ENCODE measurements at regions not wholly inside any gene's neighbourhood (a gene's known extent, or its start where the extent isn't known, plus 50 kb on each side); places are given as distances from the start of the nearest gene placed in this dataset.
"Not testable (repeated sequence)": the region's sequence is repeated elsewhere in the genome, so short reads cannot be mapped to it uniquely, and the experiment has no call there.

- H2BK20ac ChIP-seq (ENCODE audit: low read length); H4K5ac ChIP-seq (ENCODE audit: insufficient read length, low read depth, low read length); H2BK15ac ChIP-seq (ENCODE audit: low read length); FAIRE-seq; H2BK5ac ChIP-seq (ENCODE audit: low read depth, low read length); H3K4ac ChIP-seq (replicated peaks; ENCODE audit: insufficient read length, low read depth, low read length); H3K79me2 ChIP-seq (ENCODE audit: control insufficient read depth in 1 of 2, insufficient read depth in 2 of 2, low read length in 2 of 2); H3K27ac ChIP-seq (ENCODE audit: low read depth, low read length); H4K91ac ChIP-seq (replicated peaks; ENCODE audit: insufficient read length, low read length); H2BK12ac ChIP-seq (ENCODE audit: low read depth, low read length); H3K36me3 ChIP-seq (ENCODE audit: control insufficient read depth in 2 of 4, insufficient read depth in 4 of 4, low read length in 3 of 4); H3K9me3 ChIP-seq (ENCODE audit: insufficient read depth in 2 of 2, low read depth in 1 of 2, low read length in 1 of 2); H2BK120ac ChIP-seq (replicated peaks; ENCODE audit: low read depth, low read length); H3K4me1 ChIP-seq (replicated peaks in 1 of 4; ENCODE audit: control insufficient read depth in 3 of 4, insufficient read depth in 4 of 4, low read length in 3 of 4); H3K23me2 ChIP-seq (ENCODE audit: low read depth, low read length); H3K4me2 ChIP-seq (ENCODE audit: insufficient read depth in 1 of 2, low read depth in 2 of 2, low read length in 2 of 2); CTCF ChIA-PET (ENCODE audit: partially characterized antibody); H3K79me1 ChIP-seq (ENCODE audit: low read depth, low read length); H3K27me3 ChIP-seq (replicated peaks in 1 of 4; ENCODE audit: control insufficient read depth in 3 of 4, extremely low read depth in 1 of 4, insufficient read depth in 3 of 4, low read length in 3 of 4); H3K9ac ChIP-seq (replicated peaks in 1 of 4; ENCODE audit: extremely low read depth in 1 of 4, low read depth in 3 of 4, low read length in 3 of 4); H4K8ac ChIP-seq (ENCODE audit: extremely low read depth, insufficient read depth, low read length); POLR2A ChIA-PET (ENCODE audit: partially characterized antibody); H3K56ac ChIP-seq (replicated peaks; ENCODE audit: insufficient read length, low read depth, low read length); DNase-seq (ENCODE audit: low read depth in 1 of 2, low spot score in 2 of 2); H3K4me3 ChIP-seq (ENCODE audit: extremely low read depth in 1 of 4, insufficient read depth in 2 of 4, low read depth in 3 of 4, low read length in 4 of 4); H4K20me1 ChIP-seq (replicated peaks in 1 of 2; ENCODE audit: control insufficient read depth in 1 of 2, insufficient read depth in 2 of 2, low read length in 2 of 2); H3K23ac ChIP-seq (ENCODE audit: insufficient read length); H3K18ac ChIP-seq (ENCODE audit: extremely low read depth, low read length); H2AFZ ChIP-seq (ENCODE audit: low read length); H2AK5ac ChIP-seq (ENCODE audit: low read depth, low read length); H3K14ac ChIP-seq (ENCODE audit: insufficient read length): not testable (repeated sequence)
- 86% methylated on average over 7 of the region's 13 CpGs; no CpG with 5 or more reads in 1 of the 2 experiments for whole genome bisulfite sequencing, 2 experiments (ENCODE audit: extremely low coverage in 1 of 2, insufficient coverage in 1 of 2, insufficient read length in 1 of 2, insufficient replicate concordance in 2 of 2, low coverage in 1 of 2, low lambda C conversion rate in 2 of 2, missing lambda C conversion rate in 1 of 2)
- peak in 1 of 3 experiments; percentile 2; a peak in 1 of 4 replicates for TF ChIP-seq CTCF (IDR thresholded peaks at IDR 0.05; ENCODE audit: control extremely low read depth in 1 of 3, insufficient read depth in 1 of 3, low read depth in 1 of 3, low read length in 3 of 3)
Measured at GRCh38 chr15:22559701-22560100, 101.0 kb downstream of the GOLGA6L22 start.

All from H1 (cell line).